ENCODE measurements at regions not wholly inside any gene's neighbourhood (a gene's known extent, or its start where the extent isn't known, plus 50 kb on each side); places are given as distances from the start of the nearest gene placed in this dataset.
"Not testable (repeated sequence)": the region's sequence is repeated elsewhere in the genome, so short reads cannot be mapped to it uniquely, and the experiment has no call there.

GRCh38 chr2:159872353-159872752, 74.3 kb upstream of the CD302 start:
- Histone ChIP-seq H3K79me2 (ENCODE audit: insufficient read depth) (no peaks in the 10 kb centered on the region), H2AFZ (ENCODE audit: low read depth) (no peak overlapping the region), H3K9me3 (no peaks in the 10 kb centered on the region), H3K27ac (ENCODE audit: low read depth in 2 of 2, low read length in 1 of 2) (no peak overlapping the region), H3K36me3 (replicated peaks in 1 of 2; ENCODE audit: control insufficient read depth in 1 of 2, insufficient read depth in 2 of 2, low read length in 1 of 2) (no peaks in the 10 kb centered on the region), H3K9me2 (no peaks in the 10 kb centered on the region), H4K20me1 (ENCODE audit: insufficient read depth) (no peaks in the 10 kb centered on the region), H3K27me3 (ENCODE audit: insufficient read depth) (no peaks in the 10 kb centered on the region), H3F3A (replicated peaks; ENCODE audit: insufficient read depth) (no peaks in the 10 kb centered on the region), H3K9ac (no peak overlapping the region), H3K4me1 (ENCODE audit: control insufficient read depth in 1 of 2, insufficient read depth in 2 of 2, low read depth in 1 of 2, low read length in 1 of 2) (no peaks in the 10 kb centered on the region), H3K4me2 (no peak overlapping the region), H3K4me3 (ENCODE audit: low read depth in 2 of 2, low read length in 1 of 2) (no peak overlapping the region)
- 62% methylated on average over 2 of the region's 2 CpGs for WGBS (ENCODE audit: low lambda C conversion rate)
- CTCF ChIA-PET = interaction anchor here (0.6 kb wide), 1 partner anchor 19 kb away, joined by 3 read pairs; no protein-coding TSS in a partner anchor
- POLR2A ChIA-PET = no interaction called here
- DNase-seq = no peak
- TF ChIP-seq RXRA (IDR thresholded peaks at IDR 0.05; ENCODE audit: borderline replicate concordance, low read depth) (no peak), EP300 (IDR thresholded peaks at IDR 0.05; ENCODE audit: borderline replicate concordance in 1 of 2, low read depth in 1 of 2, low read length in 1 of 2) (no peak), FOXJ3 (CRISPR knock-in tag; IDR thresholded peaks at IDR 0.05) (no peak), FOSL2 (IDR thresholded peaks at IDR 0.05; ENCODE audit: borderline replicate concordance, low read depth) (no peak), NFIC (IDR thresholded peaks at IDR 0.05; ENCODE audit: borderline replicate concordance) (no peak), RFX5 (IDR thresholded peaks at IDR 0.05; ENCODE audit: low read length) (no peak), REST (IDR thresholded peaks at IDR 0.05; ENCODE audit: low read depth, low read length) (no peak), RCOR1 (IDR thresholded peaks at IDR 0.05; ENCODE audit: low read length) (no peak)

GRCh38 chr2:159868598-159869159, 70.7 kb upstream of the CD302 start:
- H3K9me3 ChIP-seq; H3K9ac ChIP-seq; H3F3A ChIP-seq (replicated peaks; ENCODE audit: insufficient read depth); H3K27ac ChIP-seq (ENCODE audit: low read depth in 2 of 2, low read length in 1 of 2); POLR2A ChIA-PET; H3K36me3 ChIP-seq (replicated peaks in 1 of 2; ENCODE audit: control insufficient read depth in 1 of 2, insufficient read depth in 2 of 2, low read length in 1 of 2); CTCF ChIA-PET; H3K79me2 ChIP-seq (ENCODE audit: insufficient read depth); DNase-seq; H3K9me2 ChIP-seq; H3K4me3 ChIP-seq (ENCODE audit: low read depth in 2 of 2, low read length in 1 of 2); H3K4me2 ChIP-seq; H3K27me3 ChIP-seq (ENCODE audit: insufficient read depth); H3K4me1 ChIP-seq (ENCODE audit: control insufficient read depth in 1 of 2, insufficient read depth in 2 of 2, low read depth in 1 of 2, low read length in 1 of 2); H4K20me1 ChIP-seq (ENCODE audit: insufficient read depth); H2AFZ ChIP-seq (ENCODE audit: low read depth): not testable (repeated sequence)
- WGBS (ENCODE audit: low lambda C conversion rate) = 64% methylated on average over 7 of the region's 7 CpGs
